OCI-LY7 (cell line): ENCODE measurements at regions not wholly inside any gene's neighbourhood (a gene's known extent, or its start where the extent isn't known, plus 50 kb on each side); places are given as distances from the start of the nearest gene placed in this dataset.

Experiments
- BruUV-seq: library from RNA; stranded (reverse); fragments of 400-500 nt; replicated peaks from 2 replicates; lab custom pipeline; 2021; lab: Mats Ljungman, UMichigan
- CTCF ChIA-PET: fragments of 300-600 bp; sonication (Branson Sonifier 250); formaldehyde crosslinking; loops from one replicate; lab custom pipeline; 2022; ENCODE audit warnings: antibody characterized with exemption; ENCODE audit not compliant: unreplicated experiment; lab: Charles Lee
- POLR2A ChIA-PET: fragments of 300-600 bp; sonication (Branson Sonifier 250); formaldehyde crosslinking; loops from one replicate; lab custom pipeline; 2022; ENCODE audit warnings: antibody characterized with exemption; lab: Charles Lee
- DNase-seq: peaks from one replicate; pipeline ENCODE4 v3.0.0-alpha.2; 2015; ENCODE audit warnings: low spot score
- H2AFZ ChIP-seq: fragments of 200-600 bp; sonication (generic), shearing (Covaris generic); 2 replicates; pipeline ENCODE4 v1.6.1; 2014; ENCODE audit warnings: mild to moderate bottlenecking, antibody characterized with exemption, low read length, moderate library complexity
- H3K27ac ChIP-seq: fragments of 200-600 bp; sonication (generic); 2 replicates; pipeline ENCODE4 v1.5.1; 2014; ENCODE audit warnings: mixed run types, low read depth, mild to moderate bottlenecking, moderate library complexity, low read length, inconsistent platforms; ENCODE audit not compliant: poor library complexity, severe bottlenecking
- H3K36me3 ChIP-seq: fragments of 200-600 bp; sonication (generic); 2 replicates; pipeline ENCODE4 v1.6.1; 2014; ENCODE audit warnings: mild to moderate bottlenecking, antibody characterized with exemption, low read length, moderate library complexity, mixed read lengths; ENCODE audit not compliant: insufficient read depth
- H3K4me1 ChIP-seq: fragments of 200-600 bp; sonication (generic); 2 replicates; pipeline ENCODE4 v1.5.1; 2014; ENCODE audit warnings: mild to moderate bottlenecking, low read length; ENCODE audit not compliant: insufficient read depth, poor library complexity, severe bottlenecking
- H3K4me2 ChIP-seq: fragments of 200-600 bp; sonication (generic); 2 replicates; pipeline ENCODE4 v1.6.1; 2014; ENCODE audit warnings: mild to moderate bottlenecking, low read length
- H3K4me3 ChIP-seq: fragments of 200-600 bp; sonication (generic); 2 replicates; pipeline ENCODE4 v1.5.1; 2014; ENCODE audit warnings: mild to moderate bottlenecking, low read depth, low read length; ENCODE audit not compliant: poor library complexity, severe bottlenecking
- H3K79me2 ChIP-seq: fragments of 200-600 bp; sonication (generic); 2 replicates; pipeline ENCODE4 v1.6.1; 2016; ENCODE audit warnings: low read depth, mild to moderate bottlenecking, low read length, moderate library complexity, mixed read lengths; ENCODE audit not compliant: insufficient read depth
- H3K9me2 ChIP-seq: fragments of 200-600 bp; sonication (generic); 2 replicates; pipeline ENCODE4 v1.6.1; 2016; ENCODE audit warnings: mild to moderate bottlenecking, low read length, mixed read lengths; ENCODE audit not compliant: insufficient read depth
- H3K9me3 ChIP-seq: fragments of 200-600 bp; sonication (generic); 2 replicates; pipeline ENCODE4 v1.6.1; 2014; ENCODE audit warnings: mild to moderate bottlenecking, mixed run types, low read length, mixed read lengths
- H4K20me1 ChIP-seq: fragments of 200-600 bp; sonication (generic); 2 replicates; pipeline ENCODE4 v1.6.1; 2014; ENCODE audit warnings: mild to moderate bottlenecking, antibody characterized with exemption, low read length, moderate library complexity, mixed read lengths; ENCODE audit not compliant: insufficient read depth
- CTCF ChIP-seq: fragments of 200-600 bp; sonication (generic); conservative IDR thresholded peaks from 2 replicates; pipeline ENCODE4 v1.5.1; 2014; ENCODE audit warnings: mild to moderate bottlenecking, antibody characterized with exemption, low read length, moderate library complexity, mixed read lengths
- EZH2phosphoT487 ChIP-seq: fragments of 200-600 bp; sonication (generic); IDR thresholded peaks from 2 replicates; pipeline ENCODE4 v1.6.1; 2018; ENCODE audit warnings: low read depth, borderline replicate concordance, mild to moderate bottlenecking, mixed run types, antibody characterized with exemption, low read length, moderate library complexity, mixed read lengths
- intact Hi-C: fragments of 100-400 bp; cut with micrococcal nuclease; formaldehyde crosslinking; loops from one replicate; pipeline ENCODE4 v1.10.0; 2022; ENCODE audit not compliant: unreplicated experiment

- no peak overlapping the region for H3K4me2 ChIP-seq
- intact Hi-C loops, result no loop called here
- POLR2A ChIA-PET, result no interaction called here
Observed at GRCh38 chr3:96330795-96331194, 483.6 kb upstream of the EPHA6 start.

GRCh38 chr3:96331341-96331740 lies 483.1 kb upstream of the EPHA6 start:
- Histone ChIP-seq H3K4me3 (no peak overlapping the region), H3K9me3 (no peaks in the 10 kb centered on the region), H3K4me1 (no peaks in the 10 kb centered on the region), H3K4me2 (no peak overlapping the region), H3K79me2 (no peaks in the 10 kb centered on the region), H3K27ac (no peak overlapping the region), H2AFZ (no peak overlapping the region), H4K20me1 (no peaks in the 10 kb centered on the region), H3K9me2 (no peaks in the 10 kb centered on the region), H3K36me3 (no peaks in the 10 kb centered on the region)
- BruUV-seq, result no TSS peak
- ChIA-PET CTCF (no interaction called here), POLR2A (no interaction called here)
- DNase-seq, result no peak
- no peak for TF ChIP-seq CTCF
- TF ChIP-seq EZH2phosphoT487, result no peak
- intact Hi-C loops, result no loop called here

More at GRCh38 chr3:96330795-96331194, 483.6 kb upstream of the EPHA6 start:
- Histone ChIP-seq H2AFZ (no peak overlapping the region), H3K9me3 (no peaks in the 10 kb centered on the region), H4K20me1 (no peaks in the 10 kb centered on the region), H3K27ac (no peak overlapping the region), H3K4me3 (no peak overlapping the region), H3K9me2 (no peaks in the 10 kb centered on the region), H3K4me1 (no peaks in the 10 kb centered on the region), H3K79me2 (no peaks in the 10 kb centered on the region), H3K36me3 (no peaks in the 10 kb centered on the region)
- CTCF ChIA-PET, result no interaction called here
- no TSS peak for BruUV-seq
- TF ChIP-seq EZH2phosphoT487 (no peak), CTCF (no peak)
- DNase-seq, result no peak

- H2AFZ ChIP-seq, result no peak overlapping the region
- no peak overlapping the region for H3K27ac ChIP-seq
- ChIA-PET POLR2A (no interaction called here), CTCF (no interaction called here)
- no peaks in the 10 kb centered on the region for H3K9me3 ChIP-seq
- H3K4me2 ChIP-seq, result no peak overlapping the region
- no peaks in the 10 kb centered on the region for H3K79me2 ChIP-seq
- H3K4me3 ChIP-seq, result no peak overlapping the region
- DNase-seq, result no peak
- no peaks in the 10 kb centered on the region for H4K20me1 ChIP-seq
- no peak for TF ChIP-seq EZH2phosphoT487
- H3K36me3 ChIP-seq, result no peaks in the 10 kb centered on the region
- intact Hi-C loops, result no loop called here
- H3K9me2 ChIP-seq, result no peaks in the 10 kb centered on the region
- BruUV-seq, result no TSS peak
- H3K4me1 ChIP-seq, result no peaks in the 10 kb centered on the region
Observed at GRCh38 chr3:96334779-96335178, 479.6 kb upstream of the EPHA6 start.
